Endothelial cell of umbilical vein (primary cell): ENCODE measurements at regions not wholly inside any gene's neighbourhood (a gene's known extent, or its start where the extent isn't known, plus 50 kb on each side); places are given as distances from the start of the nearest gene placed in this dataset.

Experiments used
- JUN ChIP-seq: IDR thresholded peaks from 2 replicates; pipeline ENCODE4 v1.6.1; 2011; ENCODE audit warnings: borderline replicate concordance, low read depth; ENCODE audit not compliant: insufficient read length, insufficient read depth
- POLR2A ChIP-seq: IDR thresholded peaks from 2 replicates; pipeline ENCODE4 v1.6.1; 2012; ENCODE audit warnings: low read depth, mild to moderate bottlenecking, control low read depth, low read length
- POLR2AphosphoS5 ChIP-seq: IDR thresholded peaks from 2 replicates; pipeline ENCODE4 v1.6.1; 2012; ENCODE audit warnings: low read depth, mild to moderate bottlenecking, control low read depth, low read length, moderate library complexity; ENCODE audit not compliant: insufficient read depth
- TF ChIP-seq, protein P1 (sequence below), 2 donors: IDR thresholded peaks; 1 replicate in 1 of 2; 2 replicates in 1 of 2; pipeline ENCODE4 v1.5.1; 2011; ENCODE audit warnings: low read length in 2 of 2, mild to moderate bottlenecking in 2 of 2, moderate library complexity in 2 of 2, control low read depth in 1 of 2, inconsistent platforms in 1 of 2, low read depth in 1 of 2; ENCODE audit not compliant: insufficient read depth in 1 of 2; ENCODE audit errors: extremely low read depth in 1 of 2
- TF ChIP-seq, protein P2 (sequence below): IDR thresholded peaks from 2 replicates; pipeline ENCODE4 v1.6.1; 2011; ENCODE audit not compliant: insufficient read depth, insufficient read length

DNA sequence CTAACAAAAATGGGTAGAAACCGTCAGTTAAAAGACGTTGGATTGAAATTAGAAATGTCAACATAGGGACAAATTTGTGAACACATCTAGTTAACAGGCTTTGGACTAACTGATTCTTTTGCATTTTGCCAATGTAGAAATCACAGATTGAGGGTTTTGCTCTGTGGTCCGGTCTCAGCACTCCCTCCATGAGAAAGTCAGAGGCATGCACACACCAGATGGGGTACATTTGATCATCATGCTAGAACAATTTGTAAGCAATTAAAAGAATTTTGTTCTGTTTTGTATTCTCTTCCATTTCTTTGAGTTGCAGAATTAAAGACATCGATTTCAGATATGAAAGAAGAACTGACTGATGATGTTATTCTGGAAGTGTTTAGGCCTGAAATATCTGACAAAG lies 179.1 kb upstream of the CCDC68 start:
- TF ChIP-seq POLR2A (no peak), JUN (no peak), POLR2AphosphoS5 (no peak)
- TF ChIP-seq, protein P1, sequence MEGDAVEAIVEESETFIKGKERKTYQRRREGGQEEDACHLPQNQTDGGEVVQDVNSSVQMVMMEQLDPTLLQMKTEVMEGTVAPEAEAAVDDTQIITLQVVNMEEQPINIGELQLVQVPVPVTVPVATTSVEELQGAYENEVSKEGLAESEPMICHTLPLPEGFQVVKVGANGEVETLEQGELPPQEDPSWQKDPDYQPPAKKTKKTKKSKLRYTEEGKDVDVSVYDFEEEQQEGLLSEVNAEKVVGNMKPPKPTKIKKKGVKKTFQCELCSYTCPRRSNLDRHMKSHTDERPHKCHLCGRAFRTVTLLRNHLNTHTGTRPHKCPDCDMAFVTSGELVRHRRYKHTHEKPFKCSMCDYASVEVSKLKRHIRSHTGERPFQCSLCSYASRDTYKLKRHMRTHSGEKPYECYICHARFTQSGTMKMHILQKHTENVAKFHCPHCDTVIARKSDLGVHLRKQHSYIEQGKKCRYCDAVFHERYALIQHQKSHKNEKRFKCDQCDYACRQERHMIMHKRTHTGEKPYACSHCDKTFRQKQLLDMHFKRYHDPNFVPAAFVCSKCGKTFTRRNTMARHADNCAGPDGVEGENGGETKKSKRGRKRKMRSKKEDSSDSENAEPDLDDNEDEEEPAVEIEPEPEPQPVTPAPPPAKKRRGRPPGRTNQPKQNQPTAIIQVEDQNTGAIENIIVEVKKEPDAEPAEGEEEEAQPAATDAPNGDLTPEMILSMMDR (IDR thresholded peaks at IDR 0.05; ENCODE audit: extremely low read depth in 1 of 2, insufficient read depth in 1 of 2, low read depth in 1 of 2, low read length in 2 of 2), result no peak
- TF ChIP-seq, protein P2, sequence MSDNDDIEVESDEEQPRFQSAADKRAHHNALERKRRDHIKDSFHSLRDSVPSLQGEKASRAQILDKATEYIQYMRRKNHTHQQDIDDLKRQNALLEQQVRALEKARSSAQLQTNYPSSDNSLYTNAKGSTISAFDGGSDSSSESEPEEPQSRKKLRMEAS, result no peak
